Transverse colon (tissue), 4 donors: ENCODE measurements at regions not wholly inside any gene's neighbourhood (a gene's known extent, or its start where the extent isn't known, plus 50 kb on each side); places are given as distances from the start of the nearest gene placed in this dataset.

ENCODE experiments used
- CTCF ChIP-seq, 5 experiments: fragments of 200-600 bp in 3 of 5; fragments of 450-650 bp in 2 of 5; sonication (generic) in 3 of 5; IDR thresholded peaks; 1 replicate in 2 of 5; 2 replicates in 3 of 5; pipeline ENCODE4 v1.5.1; 2016 to 2017; ENCODE audit warnings: antibody characterized with exemption in 5 of 5, inconsistent platforms in 3 of 5, mild to moderate bottlenecking in 2 of 5, moderate library complexity in 1 of 5
- POLR2AphosphoS5 ChIP-seq, 3 donors: sonication (generic); formaldehyde crosslinking; IDR thresholded peaks; one replicate each; pipeline ENCODE4 v1.6.1; 2016; ENCODE audit warnings: antibody characterized with exemption in 3 of 3

GRCh38 chr4:136551753-136552152 is 980.5 kb downstream of the PCDH18 start:
- TF ChIP-seq POLR2AphosphoS5 (IDR thresholded peaks at IDR 0.05) (no peak), CTCF (IDR thresholded peaks at IDR 0.05) (no peak)
